SJCRH30 (cell line): ENCODE measurements at regions not wholly inside any gene's neighbourhood (a gene's known extent, or its start where the extent isn't known, plus 50 kb on each side); places are given as distances from the start of the nearest gene placed in this dataset.

Experiments used
- DNase-seq, 2 experiments: peaks; one replicate each; pipeline ENCODE4 v3.0.0-alpha.2; 2015 to 2020
- H3K27ac ChIP-seq: fragments of 250-450 bp; sonication (Bioruptor Pico); 2 replicates; pipeline ENCODE4 v1.5.1; 2020; ENCODE audit warnings: mild to moderate bottlenecking, moderate library complexity
- H3K27me3 ChIP-seq: fragments of 250-450 bp; sonication (Bioruptor Pico); 2 replicates; pipeline ENCODE4 v1.5.1; 2020; ENCODE audit warnings: mild to moderate bottlenecking, moderate library complexity
- H3K36me3 ChIP-seq: fragments of 250-450 bp; sonication (Bioruptor Pico); 2 replicates; pipeline ENCODE4 v1.5.1; 2020; ENCODE audit warnings: mild to moderate bottlenecking, moderate library complexity
- H3K4me1 ChIP-seq: fragments of 250-450 bp; sonication (Bioruptor Pico); 2 replicates; pipeline ENCODE4 v1.5.1; 2020; ENCODE audit warnings: mild to moderate bottlenecking, moderate library complexity
- H3K4me3 ChIP-seq: fragments of 250-450 bp; sonication (Bioruptor Pico); 2 replicates; pipeline ENCODE4 v1.5.1; 2020; ENCODE audit warnings: mild to moderate bottlenecking, moderate library complexity
- H3K9me3 ChIP-seq: fragments of 250-450 bp; sonication (Bioruptor Pico); replicated peaks from 2 replicates; pipeline ENCODE4 v1.5.1; 2020; ENCODE audit warnings: mild to moderate bottlenecking, moderate library complexity

DNA sequence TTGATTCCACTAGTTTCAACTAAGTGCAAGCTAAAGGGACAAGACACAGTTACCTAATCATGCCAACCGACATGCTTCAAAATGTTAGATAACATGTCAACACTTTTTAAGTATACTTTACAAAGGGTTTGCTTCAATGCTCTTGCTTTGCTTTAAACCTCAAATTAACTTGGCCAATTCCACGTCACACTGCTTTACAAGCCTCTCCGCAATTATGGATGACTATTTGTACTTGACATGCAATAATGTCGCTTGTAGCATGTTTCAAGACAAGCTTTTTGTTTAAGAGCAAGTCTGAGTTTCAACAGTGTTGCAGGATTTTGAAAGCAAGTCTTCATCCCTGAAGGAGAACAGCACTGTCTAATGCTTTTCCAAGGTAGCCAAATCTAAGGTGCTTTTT lies 86.9 kb downstream of the CNTN3 start:
- no peak overlapping the region for H3K27ac ChIP-seq

DNA sequence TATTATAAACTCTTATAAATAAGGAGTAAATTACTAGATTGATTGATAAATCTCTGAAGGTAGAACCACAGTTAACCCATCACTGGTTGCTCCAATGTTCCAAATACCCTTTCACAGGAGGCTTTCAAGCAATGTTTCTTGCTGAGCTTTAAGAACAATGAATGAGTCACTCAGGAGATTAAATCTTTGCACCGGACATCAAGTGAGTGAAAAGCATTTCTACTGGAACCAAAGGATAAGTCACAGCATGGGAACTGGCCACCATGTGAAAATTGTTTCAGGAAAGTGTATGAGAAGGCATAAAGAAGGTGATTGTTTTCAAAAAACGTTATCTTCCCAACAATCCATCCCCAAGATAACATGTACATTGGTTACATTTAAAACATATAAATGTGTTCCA lies 90.6 kb downstream of the CNTN3 start:
- Histone ChIP-seq H3K27ac (no peak overlapping the region), H3K36me3 (no peaks in the 10 kb centered on the region), H3K4me3 (no peak overlapping the region), H3K27me3 (no peaks in the 10 kb centered on the region), H3K9me3 (no peaks in the 10 kb centered on the region), H3K4me1 (no peaks in the 10 kb centered on the region)
- DNase-seq: no peak

More for the DNA sequence above, 86.9 kb downstream of the CNTN3 start:
- H3K9me3 ChIP-seq: no peaks in the 10 kb centered on the region
- DNase-seq: no peak
- H3K27me3 ChIP-seq: no peaks in the 10 kb centered on the region
- no peaks in the 10 kb centered on the region for H3K4me1 ChIP-seq
- H3K36me3 ChIP-seq: no peaks in the 10 kb centered on the region
- no peak overlapping the region for H3K4me3 ChIP-seq

DNA sequence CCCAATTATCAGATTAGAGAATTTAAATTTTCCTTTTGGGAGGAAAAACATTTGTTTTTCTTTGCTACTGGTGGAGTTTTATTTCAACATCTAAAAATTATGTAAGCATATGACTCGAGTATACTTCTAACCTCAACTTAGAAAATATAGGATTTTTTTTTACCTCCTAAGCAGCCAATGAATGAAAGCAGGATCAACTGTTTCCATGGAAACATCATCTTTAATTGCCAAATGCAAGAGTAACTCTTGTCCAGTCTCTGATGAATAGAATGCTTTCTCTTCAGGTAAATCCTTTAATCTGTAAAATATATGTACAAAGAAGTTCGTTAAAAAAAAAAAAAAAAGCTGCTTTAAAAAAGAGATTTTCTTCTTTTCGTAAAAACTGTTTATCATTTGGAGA lies 93.6 kb downstream of the CNTN3 start:
- no peak overlapping the region for H3K27ac ChIP-seq
- H3K4me1 ChIP-seq: no peaks in the 10 kb centered on the region
- H3K4me3 ChIP-seq: no peak overlapping the region
- H3K27me3 ChIP-seq: no peaks in the 10 kb centered on the region
- DNase-seq: no peak
- no peaks in the 10 kb centered on the region for H3K9me3 ChIP-seq
- H3K36me3 ChIP-seq: no peaks in the 10 kb centered on the region

DNA sequence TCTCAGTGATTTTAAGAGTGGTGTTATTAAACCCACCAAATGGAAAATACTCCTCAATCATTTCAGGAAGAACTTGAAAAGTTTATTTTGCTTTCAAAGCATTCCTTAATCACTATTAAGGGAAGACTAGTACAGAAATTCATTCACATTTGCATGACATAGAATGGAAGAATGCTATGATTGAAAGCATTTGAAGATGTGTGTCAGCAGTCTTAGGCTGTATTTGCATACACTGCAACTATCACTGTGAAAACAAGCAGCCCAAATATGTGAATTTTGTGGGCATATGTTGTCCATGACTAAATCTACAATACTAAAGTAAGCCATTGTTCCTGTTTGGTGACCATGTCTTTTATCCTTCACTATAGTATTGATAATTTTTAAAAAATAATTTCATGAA lies 95.8 kb downstream of the CNTN3 start:
- no peak for DNase-seq
- H3K36me3 ChIP-seq: no peaks in the 10 kb centered on the region
- no peaks in the 10 kb centered on the region for H3K9me3 ChIP-seq
- H3K27me3 ChIP-seq: no peaks in the 10 kb centered on the region
- H3K4me1 ChIP-seq: no peaks in the 10 kb centered on the region
- H3K4me3 ChIP-seq: no peak overlapping the region
- no peak overlapping the region for H3K27ac ChIP-seq

DNA sequence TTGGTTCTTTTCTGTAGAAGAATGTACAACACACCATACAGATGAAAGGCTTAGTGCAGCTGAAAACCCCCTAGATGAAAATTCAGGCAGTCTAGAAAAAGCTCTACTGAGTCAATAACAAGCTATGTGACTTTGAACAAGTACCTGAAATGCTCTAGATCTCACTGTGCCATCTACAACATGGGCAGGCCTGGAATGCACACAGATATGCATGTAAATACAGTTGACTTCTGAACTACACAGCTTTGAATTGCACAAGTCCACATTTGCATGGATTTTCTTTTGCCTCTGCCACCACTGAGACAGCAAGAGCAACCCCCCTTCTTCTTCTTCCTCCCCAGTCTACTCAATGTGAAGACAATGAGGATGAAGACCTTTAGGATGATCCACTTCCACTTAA lies 98.4 kb downstream of the CNTN3 start:
- Histone ChIP-seq H3K4me1 (no peaks in the 10 kb centered on the region), H3K27ac (no peak overlapping the region), H3K27me3 (no peaks in the 10 kb centered on the region), H3K36me3 (no peaks in the 10 kb centered on the region), H3K4me3 (no peak overlapping the region), H3K9me3 (no peaks in the 10 kb centered on the region)
- no peak for DNase-seq

DNA sequence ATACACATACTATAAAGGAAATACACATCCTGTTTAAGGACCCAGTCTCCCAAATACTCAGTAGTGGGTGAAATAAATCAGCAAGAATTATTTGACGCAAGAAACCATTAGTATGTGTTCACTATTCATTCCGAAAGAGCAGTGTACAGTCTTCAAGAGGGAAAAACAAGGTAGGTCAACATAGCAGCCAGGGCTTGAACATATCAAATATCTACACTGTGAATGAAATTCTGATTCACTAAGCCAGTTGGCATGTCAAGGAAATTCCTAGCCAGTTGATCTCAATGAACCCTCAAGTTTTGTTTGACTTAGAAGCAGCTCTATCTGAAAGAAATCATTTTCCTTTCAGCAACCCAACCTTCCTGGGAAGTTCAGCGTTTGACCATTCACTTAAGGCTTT lies 99.0 kb downstream of the CNTN3 start:
- Histone ChIP-seq H3K4me1 (no peaks in the 10 kb centered on the region), H3K36me3 (no peaks in the 10 kb centered on the region), H3K9me3 (no peaks in the 10 kb centered on the region), H3K27me3 (no peaks in the 10 kb centered on the region), H3K27ac (no peak overlapping the region), H3K4me3 (no peak overlapping the region)
- no peak for DNase-seq

DNA sequence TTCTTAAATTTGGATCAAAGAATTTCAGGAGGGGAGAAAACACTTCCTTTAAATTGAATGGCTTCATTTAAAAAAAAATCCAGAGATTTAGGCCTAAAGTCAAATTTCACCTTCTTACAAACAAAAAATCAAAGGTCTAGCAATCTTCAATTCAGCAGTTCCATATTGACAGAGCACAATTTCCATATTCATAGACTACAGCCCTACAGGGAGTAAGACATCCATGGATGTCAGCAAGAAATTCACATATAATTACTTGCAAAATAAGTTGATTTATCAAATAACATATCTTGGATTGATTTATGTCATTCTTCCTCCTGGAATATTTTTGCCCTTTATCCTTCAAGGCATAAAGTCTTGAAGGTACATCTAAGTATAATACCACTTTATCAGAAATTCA lies 103.4 kb downstream of the CNTN3 start:
- H3K4me3 ChIP-seq: no peak overlapping the region
- no peaks in the 10 kb centered on the region for H3K9me3 ChIP-seq
- no peaks in the 10 kb centered on the region for H3K4me1 ChIP-seq
- H3K36me3 ChIP-seq: no peaks in the 10 kb centered on the region
- no peaks in the 10 kb centered on the region for H3K27me3 ChIP-seq
- DNase-seq: no peak
- no peak overlapping the region for H3K27ac ChIP-seq

DNA sequence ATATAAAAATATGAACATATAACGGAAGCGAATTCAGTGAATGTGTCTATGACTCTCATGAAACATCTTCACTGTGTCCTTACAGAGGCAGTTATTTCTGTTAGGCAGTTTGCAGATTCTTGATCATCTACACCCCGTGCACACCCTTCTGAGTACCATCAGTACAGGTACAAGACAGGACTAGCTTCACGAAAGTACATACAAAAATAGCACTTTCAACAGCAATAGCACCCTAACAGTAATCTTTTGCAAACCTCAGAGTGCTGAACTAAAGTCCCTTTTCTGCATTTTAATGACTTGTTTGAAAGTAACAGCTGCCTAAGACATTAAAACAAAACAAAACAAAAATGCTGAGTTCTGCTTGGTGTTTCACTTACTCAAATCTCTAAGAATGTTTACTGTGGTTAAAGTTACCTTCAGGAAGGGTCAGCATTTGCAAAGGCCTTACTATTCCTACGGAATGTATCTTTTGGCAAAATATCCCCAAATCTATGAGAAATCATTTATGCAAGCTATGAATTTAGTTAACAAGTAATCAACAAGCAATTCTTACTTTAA lies 104.1 kb downstream of the CNTN3 start:
- H3K27me3 ChIP-seq: no peaks in the 10 kb centered on the region
- no peak overlapping the region for H3K27ac ChIP-seq
- H3K4me3 ChIP-seq: no peak overlapping the region
- no peaks in the 10 kb centered on the region for H3K36me3 ChIP-seq
- DNase-seq: no peak
- no peaks in the 10 kb centered on the region for H3K9me3 ChIP-seq
- H3K4me1 ChIP-seq: no peaks in the 10 kb centered on the region

DNA sequence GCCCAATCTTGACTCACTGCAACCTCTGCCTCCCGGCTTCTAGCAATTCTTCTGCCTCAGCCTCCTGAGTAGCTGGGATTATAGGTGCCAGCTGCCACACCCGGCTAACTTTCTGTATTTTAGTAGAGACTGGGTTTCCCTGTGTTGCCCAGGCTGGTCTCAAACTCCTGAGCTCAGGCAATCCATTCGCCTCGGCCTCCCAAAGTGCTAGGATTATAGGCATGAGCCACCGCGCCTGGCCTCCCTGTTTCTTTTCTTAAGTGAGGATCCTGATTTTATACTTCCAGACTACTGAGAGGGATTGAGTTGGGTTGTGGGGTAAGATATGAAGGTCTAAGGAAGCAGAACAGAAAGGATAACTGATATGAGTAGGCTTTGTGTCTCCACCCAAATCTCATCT lies 106.8 kb downstream of the CNTN3 start:
- no peaks in the 10 kb centered on the region for H3K27me3 ChIP-seq
- no peaks in the 10 kb centered on the region for H3K4me1 ChIP-seq
- DNase-seq: no peak
- H3K9me3 ChIP-seq: no peaks in the 10 kb centered on the region
- no peak overlapping the region for H3K4me3 ChIP-seq
- H3K27ac ChIP-seq: no peak overlapping the region
- no peaks in the 10 kb centered on the region for H3K36me3 ChIP-seq

DNA sequence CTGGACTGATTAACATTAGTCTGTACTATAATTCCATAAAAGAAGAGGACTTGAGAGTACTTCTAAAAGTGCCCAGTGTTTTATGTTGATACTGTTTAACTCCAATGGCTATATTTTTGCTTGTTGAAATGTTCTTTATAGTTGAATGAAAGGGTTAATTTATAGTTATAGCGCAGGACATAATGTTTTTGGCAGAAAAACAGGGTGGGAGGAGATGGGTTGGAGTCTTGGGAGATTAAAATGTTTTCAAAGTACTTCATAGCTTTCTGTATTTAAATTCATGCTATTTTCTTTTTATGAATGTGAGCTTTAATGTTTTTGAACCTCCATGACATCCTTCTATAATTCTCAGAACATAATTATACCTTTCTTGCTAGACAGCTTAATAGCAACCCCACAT lies 108.2 kb downstream of the CNTN3 start:
- no peak overlapping the region for H3K27ac ChIP-seq
- H3K27me3 ChIP-seq: no peaks in the 10 kb centered on the region
- DNase-seq: no peak
- no peaks in the 10 kb centered on the region for H3K9me3 ChIP-seq
- H3K4me1 ChIP-seq: no peaks in the 10 kb centered on the region
- no peaks in the 10 kb centered on the region for H3K36me3 ChIP-seq
- H3K4me3 ChIP-seq: no peak overlapping the region

DNA sequence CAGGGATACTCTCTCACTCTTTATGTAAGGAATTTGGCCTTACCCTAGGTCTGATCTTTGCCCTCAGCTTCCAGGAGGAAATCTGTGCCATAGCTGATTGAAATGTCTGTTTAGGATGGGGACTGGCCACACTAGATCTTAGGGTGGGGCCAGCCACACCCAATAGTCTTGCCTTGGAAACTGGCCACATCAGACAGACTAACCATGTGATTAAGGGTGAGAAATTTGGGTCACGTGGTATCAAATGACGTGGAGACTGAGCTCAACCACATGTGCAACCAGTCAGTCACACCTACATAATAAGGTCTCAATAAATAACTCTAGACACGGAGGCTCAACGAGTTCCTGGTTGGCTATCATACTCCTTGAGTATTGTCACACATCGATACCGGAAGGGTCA lies 113.5 kb downstream of the CNTN3 start:
- Histone ChIP-seq H3K9me3 (no peaks in the 10 kb centered on the region), H3K27ac (no peak overlapping the region), H3K4me1 (no peaks in the 10 kb centered on the region), H3K36me3 (no peaks in the 10 kb centered on the region), H3K27me3 (no peaks in the 10 kb centered on the region), H3K4me3 (no peak overlapping the region)
- DNase-seq: no peak

DNA sequence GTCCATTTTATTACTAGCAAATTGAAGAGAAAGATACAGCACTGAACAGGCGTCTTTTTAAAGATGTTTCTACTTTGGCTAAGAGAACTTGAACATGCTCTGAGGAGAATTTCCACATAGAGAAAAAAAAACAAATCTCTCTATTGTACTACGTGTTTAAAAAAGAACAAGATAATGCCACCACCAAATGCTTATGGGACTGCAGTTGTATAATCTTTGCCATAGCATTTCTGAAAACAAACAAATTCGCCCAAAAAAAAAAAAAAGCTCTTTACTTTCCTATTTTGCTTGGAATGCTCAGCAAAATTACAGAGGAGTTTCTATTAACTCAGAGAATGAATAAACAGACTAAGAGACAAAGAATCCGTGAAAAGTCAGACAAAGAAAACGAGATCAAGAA lies 114.2 kb downstream of the CNTN3 start:
- no peaks in the 10 kb centered on the region for H3K9me3 ChIP-seq
- DNase-seq: no peak

DNA sequence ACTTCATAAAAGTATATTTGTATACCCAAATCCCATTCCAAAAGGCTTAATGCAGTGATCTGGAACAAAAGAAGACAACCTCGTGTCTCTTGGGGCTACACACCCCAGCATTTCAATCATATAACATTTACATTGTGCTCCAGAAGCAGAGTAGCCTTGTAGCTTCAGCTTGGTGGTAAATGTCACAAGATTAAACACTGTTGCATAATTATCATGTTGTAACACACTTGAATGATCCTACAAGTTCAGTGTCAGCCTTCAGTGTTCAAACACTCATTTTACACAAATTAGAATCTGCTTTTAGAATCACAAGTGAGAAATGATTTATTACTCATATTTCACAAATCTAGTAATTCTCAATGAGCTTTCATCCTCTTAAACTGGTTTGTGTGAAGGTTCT lies 122.6 kb downstream of the CNTN3 start:
- Histone ChIP-seq H3K4me3 (no peak overlapping the region), H3K36me3 (no peaks in the 10 kb centered on the region), H3K4me1 (no peaks in the 10 kb centered on the region), H3K27me3 (no peaks in the 10 kb centered on the region), H3K27ac (no peak overlapping the region), H3K9me3 (no peaks in the 10 kb centered on the region)
- DNase-seq: no peak

More for the DNA sequence above, 114.2 kb downstream of the CNTN3 start:
- H3K36me3 ChIP-seq: no peaks in the 10 kb centered on the region
- H3K4me3 ChIP-seq: no peak overlapping the region
- H3K27me3 ChIP-seq: no peaks in the 10 kb centered on the region
- no peak overlapping the region for H3K27ac ChIP-seq
- H3K4me1 ChIP-seq: no peaks in the 10 kb centered on the region

DNA sequence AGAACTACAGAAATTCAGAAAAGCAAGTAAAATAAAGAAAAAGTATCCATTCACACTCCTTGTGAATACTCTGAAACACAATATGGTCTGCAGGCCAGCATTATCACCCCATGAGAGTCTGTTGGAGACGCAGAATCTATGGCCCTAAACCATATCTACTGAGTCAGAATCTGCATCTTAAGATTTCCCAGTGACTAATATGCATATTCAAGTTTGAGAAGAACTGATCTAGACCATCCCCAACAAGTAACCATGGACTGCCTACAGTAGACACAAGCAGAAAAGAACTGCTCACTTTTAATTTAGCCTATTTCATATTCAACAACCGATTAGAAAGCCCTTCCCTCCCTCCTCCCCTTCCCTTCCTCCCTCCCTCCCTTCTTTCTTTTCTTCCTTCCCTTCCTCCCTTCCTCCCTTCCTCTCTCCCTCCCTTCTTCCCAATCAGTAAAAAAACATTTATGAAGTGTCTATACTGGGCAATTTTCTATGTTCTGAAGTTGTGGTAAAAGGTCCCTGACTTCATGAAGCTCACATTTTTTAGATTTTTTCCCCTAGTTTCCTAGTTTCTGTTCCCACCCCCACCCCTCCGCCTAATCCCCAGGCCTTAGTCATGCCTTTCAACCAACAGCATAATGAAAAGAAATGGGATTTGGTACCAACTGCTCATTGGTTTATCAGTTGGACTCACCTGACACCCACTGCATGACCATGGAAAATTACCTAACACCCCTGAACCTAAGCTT lies 125.2 kb downstream of the CNTN3 start:
- H3K4me3 ChIP-seq: no peak overlapping the region
- H3K9me3 ChIP-seq: no peaks in the 10 kb centered on the region
- DNase-seq: no peak
- H3K27me3 ChIP-seq: no peaks in the 10 kb centered on the region
- H3K36me3 ChIP-seq: no peaks in the 10 kb centered on the region
- H3K4me1 ChIP-seq: no peaks in the 10 kb centered on the region
- no peak overlapping the region for H3K27ac ChIP-seq

DNA sequence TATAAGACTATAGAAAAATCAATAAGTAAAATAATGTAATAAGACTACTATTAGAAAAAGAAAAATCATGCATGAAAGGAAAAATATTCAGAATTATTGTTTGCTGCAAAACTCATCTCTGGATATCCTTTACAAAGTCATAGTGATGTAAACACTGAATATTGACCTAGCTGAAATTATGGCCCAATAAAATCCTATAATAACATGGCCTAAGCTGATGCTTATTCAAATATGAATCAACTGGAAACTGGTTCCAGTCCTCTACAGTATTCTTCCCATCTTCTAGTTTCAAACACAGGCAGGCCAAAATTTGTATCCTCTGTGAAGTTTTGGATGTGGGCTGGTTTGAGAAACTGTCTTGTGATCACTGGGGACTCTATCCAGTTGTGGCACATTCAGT lies 134.5 kb downstream of the CNTN3 start:
- Histone ChIP-seq H3K9me3 (no peaks in the 10 kb centered on the region), H3K27ac (no peak overlapping the region), H3K27me3 (no peaks in the 10 kb centered on the region), H3K4me3 (no peak overlapping the region), H3K4me1 (no peaks in the 10 kb centered on the region), H3K36me3 (no peaks in the 10 kb centered on the region)
- no peak for DNase-seq

DNA sequence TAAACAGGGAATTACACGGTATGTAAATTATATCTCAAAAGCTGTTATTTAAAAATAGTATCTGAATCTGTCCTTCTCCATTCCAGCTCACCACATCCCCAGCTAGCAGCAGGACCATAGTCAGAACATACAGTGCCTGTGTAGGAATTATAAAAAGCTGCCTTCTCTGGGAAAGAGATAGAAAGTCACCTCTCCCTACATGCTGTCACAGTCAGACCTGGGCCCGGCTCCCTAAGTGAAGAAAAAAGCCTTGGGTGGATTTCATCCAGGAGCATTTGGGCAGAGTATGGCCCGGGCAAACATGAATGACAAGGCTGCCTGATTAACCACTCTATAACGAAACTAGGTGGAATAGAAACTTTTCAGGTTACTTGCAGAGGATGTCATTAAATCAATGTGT lies 144.1 kb downstream of the CNTN3 start:
- H3K27me3 ChIP-seq: no peaks in the 10 kb centered on the region
- H3K9me3 ChIP-seq: no peaks in the 10 kb centered on the region
- H3K4me1 ChIP-seq: no peaks in the 10 kb centered on the region
- no peak overlapping the region for H3K27ac ChIP-seq
- H3K4me3 ChIP-seq: no peak overlapping the region
- no peaks in the 10 kb centered on the region for H3K36me3 ChIP-seq
- no peak for DNase-seq
